Uterus (tissue), 2 donors: ENCODE measurements at regions not wholly inside any gene's neighbourhood (a gene's known extent, or its start where the extent isn't known, plus 50 kb on each side); places are given as distances from the start of the nearest gene placed in this dataset.

ENCODE experiments used
- CTCF ChIP-seq, 4 experiments: fragments of 200-600 bp in 2 of 4; fragments of 450-650 bp in 2 of 4; sonication (generic) in 2 of 4; IDR thresholded peaks; one replicate each; pipeline ENCODE4 v1.5.1; 2016 to 2019; ENCODE audit warnings: antibody characterized with exemption in 4 of 4, mild to moderate bottlenecking in 2 of 4, moderate library complexity in 1 of 4
- POLR2A ChIP-seq, 2 donors: fragments of 450-650 bp; IDR thresholded peaks; one replicate each; pipeline ENCODE4 v1.6.1; 2016; ENCODE audit warnings: antibody characterized with exemption in 2 of 2, mild to moderate bottlenecking in 1 of 2, moderate library complexity in 1 of 2

GRCh38 chr6:19142275-19142674 lies 694.9 kb upstream of the ID4 start:
- TF ChIP-seq CTCF (IDR thresholded peaks at IDR 0.05) (no peak), POLR2A (IDR thresholded peaks at IDR 0.05) (no peak)
